Upper lobe of left lung (tissue), 4 donors: ENCODE measurements at regions not wholly inside any gene's neighbourhood (a gene's known extent, or its start where the extent isn't known, plus 50 kb on each side); places are given as distances from the start of the nearest gene placed in this dataset.

Experiments
- CTCF ChIP-seq, 6 experiments: fragments of 450-650 bp in 4 of 6; fragments of 200-600 bp in 2 of 6; sonication (generic) in 2 of 6; IDR thresholded peaks; one replicate each; pipeline ENCODE4 v1.5.1; 2016 to 2019; ENCODE audit warnings: antibody characterized with exemption in 6 of 6
- EP300 ChIP-seq, 4 donors: sonication (generic); formaldehyde crosslinking; IDR thresholded peaks; one replicate each; pipeline ENCODE4 v1.5.1; 2017; ENCODE audit warnings: antibody characterized with exemption in 4 of 4, control low read depth in 2 of 4

GRCh38 chr3:40976241-40976640 lies 223.1 kb upstream of the CTNNB1 start:
- TF ChIP-seq CTCF (IDR thresholded peaks at IDR 0.05) (no peak), EP300 (IDR thresholded peaks at IDR 0.05) (no peak)
